Loucy (cell line): ENCODE measurements at regions not wholly inside any gene's neighbourhood (a gene's known extent, or its start where the extent isn't known, plus 50 kb on each side); places are given as distances from the start of the nearest gene placed in this dataset.

ENCODE experiments used
- H2AFZ ChIP-seq: fragments of 200-600 bp; sonication (generic); 2 replicates; pipeline ENCODE4 v1.6.0; 2016; ENCODE audit warnings: antibody characterized with exemption, mild to moderate bottlenecking, low read length, moderate library complexity
- H3F3A ChIP-seq: fragments of 200-600 bp; 2 replicates; pipeline ENCODE4 v1.6.0; 2016; ENCODE audit warnings: antibody characterized with exemption, low read depth, mild to moderate bottlenecking
- H3K27me3 ChIP-seq: fragments of 200-600 bp; sonication (generic); 2 replicates; pipeline ENCODE4 v1.6.1; 2014; ENCODE audit warnings: low read length, mild to moderate bottlenecking; ENCODE audit not compliant: insufficient read depth, poor library complexity, severe bottlenecking
- H3K36me3 ChIP-seq: fragments of 200-600 bp; sonication (generic); 2 replicates; pipeline ENCODE4 v1.6.1; 2016; ENCODE audit warnings: low read length; ENCODE audit not compliant: insufficient read depth
- H3K4me1 ChIP-seq: fragments of 200-600 bp; sonication (generic); 2 replicates; pipeline ENCODE4 v1.5.1; 2014; ENCODE audit warnings: low read length, mild to moderate bottlenecking; ENCODE audit not compliant: insufficient read depth, poor library complexity, severe bottlenecking
- H3K4me2 ChIP-seq: fragments of 200-600 bp; sonication (generic); 2 replicates; pipeline ENCODE4 v1.6.0; 2014; ENCODE audit warnings: antibody characterized with exemption, low read length, low read depth, mild to moderate bottlenecking; ENCODE audit not compliant: poor library complexity, severe bottlenecking
- H3K4me3 ChIP-seq: fragments of 200-600 bp; sonication (generic); 2 replicates; pipeline ENCODE4 v1.5.1; 2014; ENCODE audit warnings: low read length, mild to moderate bottlenecking, mixed read lengths; ENCODE audit not compliant: poor library complexity, severe bottlenecking
- H3K79me2 ChIP-seq: fragments of 200-600 bp; sonication (generic); 2 replicates; pipeline ENCODE4 v1.6.1; 2014; ENCODE audit warnings: low read length; ENCODE audit not compliant: insufficient read depth
- H3K9ac ChIP-seq: fragments of 200-600 bp; sonication (generic); 2 replicates; pipeline ENCODE4 v1.6.0; 2014; ENCODE audit warnings: mild to moderate bottlenecking, low read depth, low read length, moderate library complexity; ENCODE audit not compliant: poor library complexity, severe bottlenecking
- H3K9me2 ChIP-seq: fragments of 200-600 bp; sonication (generic); replicated peaks from 2 replicates; pipeline ENCODE4 v1.6.1; 2016; ENCODE audit warnings: low read depth, low read length, mixed read lengths
- H3K9me3 ChIP-seq: fragments of 200-600 bp; sonication (generic); 2 replicates; pipeline ENCODE4 v1.6.1; 2014; ENCODE audit warnings: mild to moderate bottlenecking, antibody characterized with exemption, low read length, low read depth; ENCODE audit not compliant: insufficient read depth
- H4K20me1 ChIP-seq: fragments of 200-600 bp; sonication (generic); 2 replicates; pipeline ENCODE4 v1.6.0; 2014; ENCODE audit warnings: antibody characterized with exemption, low read length, mild to moderate bottlenecking; ENCODE audit not compliant: insufficient read depth, poor library complexity, severe bottlenecking
- CTCF ChIP-seq: fragments of 200-600 bp; sonication (generic); conservative IDR thresholded peaks from 2 replicates; pipeline ENCODE4 v1.5.1; 2014; ENCODE audit warnings: mild to moderate bottlenecking, antibody characterized with exemption, low read length
- EZH2phosphoT487 ChIP-seq: fragments of 200-600 bp; IDR thresholded peaks from 2 replicates; pipeline ENCODE4 v1.6.1; 2018; ENCODE audit warnings: antibody characterized with exemption, mild to moderate bottlenecking, moderate library complexity, borderline replicate concordance

- no peak overlapping the region for H2AFZ ChIP-seq
- H3K79me2 ChIP-seq, result no peaks in the 10 kb centered on the region
- no peaks in the 10 kb centered on the region for H3F3A ChIP-seq
- no peaks in the 10 kb centered on the region for H3K27me3 ChIP-seq
- no peaks in the 10 kb centered on the region for H3K9me3 ChIP-seq
- TF ChIP-seq CTCF, result no peak
- no peak for TF ChIP-seq EZH2phosphoT487
- no peaks in the 10 kb centered on the region for H3K36me3 ChIP-seq
- no peaks in the 10 kb centered on the region for H3K9me2 ChIP-seq
- H3K4me3 ChIP-seq, result no peak overlapping the region
- H3K4me2 ChIP-seq, result no peak overlapping the region
- H4K20me1 ChIP-seq, result no peaks in the 10 kb centered on the region
- H3K4me1 ChIP-seq, result no peaks in the 10 kb centered on the region
- no peak overlapping the region for H3K9ac ChIP-seq
These were observed 151.0 kb downstream of the OXSM start for GRCh38 chr3:25940935-25941334.

- H3K27me3 ChIP-seq, result no peaks in the 10 kb centered on the region
- no peak overlapping the region for H2AFZ ChIP-seq
- H3K9me2 ChIP-seq, result no peaks in the 10 kb centered on the region
- no peaks in the 10 kb centered on the region for H3K36me3 ChIP-seq
- H4K20me1 ChIP-seq, result no peaks in the 10 kb centered on the region
- H3K4me2 ChIP-seq, result no peak overlapping the region
- H3K79me2 ChIP-seq, result no peaks in the 10 kb centered on the region
- no peaks in the 10 kb centered on the region for H3K4me1 ChIP-seq
- TF ChIP-seq CTCF, result no peak
- TF ChIP-seq EZH2phosphoT487, result no peak
- no peaks in the 10 kb centered on the region for H3F3A ChIP-seq
- H3K9me3 ChIP-seq, result no peaks in the 10 kb centered on the region
- no peak overlapping the region for H3K9ac ChIP-seq
- H3K4me3 ChIP-seq, result no peak overlapping the region
These were observed 154.4 kb downstream of the OXSM start for GRCh38 chr3:25944329-25944728.

GRCh38 chr3:25945366-25945765, 155.5 kb downstream of the OXSM start:
- no peak overlapping the region for H3K4me2 ChIP-seq
- no peaks in the 10 kb centered on the region for H3K79me2 ChIP-seq
- no peak for TF ChIP-seq CTCF
- TF ChIP-seq EZH2phosphoT487, result no peak
- H2AFZ ChIP-seq, result no peak overlapping the region
- H3K36me3 ChIP-seq, result no peaks in the 10 kb centered on the region
- H3K4me3 ChIP-seq, result no peak overlapping the region
- no peaks in the 10 kb centered on the region for H3F3A ChIP-seq
- no peak overlapping the region for H3K9ac ChIP-seq
- no peaks in the 10 kb centered on the region for H4K20me1 ChIP-seq
- no peaks in the 10 kb centered on the region for H3K9me3 ChIP-seq
- H3K4me1 ChIP-seq, result no peaks in the 10 kb centered on the region
- no peaks in the 10 kb centered on the region for H3K9me2 ChIP-seq
- H3K27me3 ChIP-seq, result no peaks in the 10 kb centered on the region
